Esophagus squamous epithelium (tissue), 5 donors: ENCODE measurements at regions not wholly inside any gene's neighbourhood (a gene's known extent, or its start where the extent isn't known, plus 50 kb on each side); places are given as distances from the start of the nearest gene placed in this dataset.

Source experiments
- DNase-seq: peaks from one replicate; lab custom pipeline; 2025; lab: John Stamatoyannopoulos, UW
- H3K27ac ChIP-seq, 4 donors: fragments of 200-600 bp; sonication (generic); one replicate each; pipeline ENCODE4 v1.5.1; 2016 to 2019; ENCODE audit warnings: mild to moderate bottlenecking in 1 of 4
- H3K27me3 ChIP-seq, 4 donors: fragments of 200-600 bp; sonication (generic); 1 replicate in 3 of 4; 2 replicates in 1 of 4; pipeline versions ENCODE4 v1.5.1 to v1.6.0; 2017 to 2021; ENCODE audit warnings: antibody characterized with exemption in 1 of 4
- H3K36me3 ChIP-seq, 3 donors: fragments of 200-600 bp; sonication (generic); one replicate each; pipeline ENCODE4 v1.5.1; 2016 to 2019
- H3K4me1 ChIP-seq, 3 donors: fragments of 200-600 bp; sonication (generic); one replicate each; pipeline ENCODE4 v1.5.1; 2017 to 2019
- H3K4me3 ChIP-seq, 4 donors: fragments of 200-600 bp; sonication (generic); 1 replicate in 3 of 4; 2 replicates in 1 of 4; pipeline ENCODE4 v1.5.1; 2016 to 2019; ENCODE audit warnings: mild to moderate bottlenecking in 2 of 4, moderate library complexity in 1 of 4
- H3K9me3 ChIP-seq, 3 donors: fragments of 200-600 bp; sonication (generic); one replicate each; pipeline ENCODE4 v1.5.1; 2016 to 2019
- POLR2A ChIP-seq, 4 donors: fragments of 450-650 bp; IDR thresholded peaks; one replicate each; pipeline ENCODE4 v1.6.1; 2017; ENCODE audit warnings: antibody characterized with exemption in 4 of 4, mild to moderate bottlenecking in 4 of 4, moderate library complexity in 3 of 4
- WGBS, 2 donors: methylation state at CpG; one replicate each; pipeline ENCODE4 v1.1.5; 2018; 5-methylcytosine and 5-hydroxymethylcytosine counted together
- intact Hi-C: fragments of 100-400 bp; cut with DNase I; formaldehyde crosslinking; loops from one replicate; pipeline ENCODE4 v1.15.0; 2022
- TF ChIP-seq, protein P1 (sequence below), 6 experiments: fragments of 450-650 bp in 4 of 6; fragments of 200-600 bp in 2 of 6; sonication (generic) in 2 of 6; IDR thresholded peaks; one replicate each; pipeline ENCODE4 v1.5.1; 2016 to 2019; ENCODE audit warnings: antibody characterized with exemption in 6 of 6, mild to moderate bottlenecking in 4 of 6, moderate library complexity in 4 of 6
- donor health status: DM: yes; HTN: yes; CAD: no.

DNA sequence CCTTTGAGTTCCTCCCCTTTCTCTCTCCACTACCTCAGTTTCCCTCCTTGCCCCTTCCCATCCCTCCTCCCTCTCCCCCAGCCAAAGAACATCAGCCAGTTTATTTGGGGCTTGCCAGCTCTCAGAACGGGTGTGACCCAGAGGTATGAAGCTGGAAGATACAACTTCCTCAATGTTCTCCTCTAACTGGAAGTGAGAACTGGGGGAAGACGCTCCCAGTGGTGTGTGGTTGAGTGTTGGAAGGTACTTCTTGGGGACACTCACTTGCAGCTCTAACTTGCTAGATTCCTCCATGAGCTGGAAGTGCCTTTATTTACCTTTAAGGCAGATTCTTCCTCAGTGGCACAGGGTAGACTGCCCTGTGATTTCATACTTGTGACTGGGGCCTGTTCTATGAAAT is 110.5 kb upstream of the HABP2 start:
- intact Hi-C loops: no loop called here
- WGBS, 2 donors: 52 to 56% methylated on average over 2 of the region's 2 CpGs
- peaks cover 0 to 8% (median 0%) of the 10 kb centered on the region in 4 donors for H3K27me3 ChIP-seq
- H3K4me1 ChIP-seq: no peaks in the 10 kb centered on the region
- DNase-seq: no peak
- no peak overlapping the region for H3K27ac ChIP-seq
- H3K36me3 ChIP-seq: no peaks in the 10 kb centered on the region
- no peak for TF ChIP-seq POLR2A (IDR thresholded peaks at IDR 0.05)
- TF ChIP-seq, protein P1, sequence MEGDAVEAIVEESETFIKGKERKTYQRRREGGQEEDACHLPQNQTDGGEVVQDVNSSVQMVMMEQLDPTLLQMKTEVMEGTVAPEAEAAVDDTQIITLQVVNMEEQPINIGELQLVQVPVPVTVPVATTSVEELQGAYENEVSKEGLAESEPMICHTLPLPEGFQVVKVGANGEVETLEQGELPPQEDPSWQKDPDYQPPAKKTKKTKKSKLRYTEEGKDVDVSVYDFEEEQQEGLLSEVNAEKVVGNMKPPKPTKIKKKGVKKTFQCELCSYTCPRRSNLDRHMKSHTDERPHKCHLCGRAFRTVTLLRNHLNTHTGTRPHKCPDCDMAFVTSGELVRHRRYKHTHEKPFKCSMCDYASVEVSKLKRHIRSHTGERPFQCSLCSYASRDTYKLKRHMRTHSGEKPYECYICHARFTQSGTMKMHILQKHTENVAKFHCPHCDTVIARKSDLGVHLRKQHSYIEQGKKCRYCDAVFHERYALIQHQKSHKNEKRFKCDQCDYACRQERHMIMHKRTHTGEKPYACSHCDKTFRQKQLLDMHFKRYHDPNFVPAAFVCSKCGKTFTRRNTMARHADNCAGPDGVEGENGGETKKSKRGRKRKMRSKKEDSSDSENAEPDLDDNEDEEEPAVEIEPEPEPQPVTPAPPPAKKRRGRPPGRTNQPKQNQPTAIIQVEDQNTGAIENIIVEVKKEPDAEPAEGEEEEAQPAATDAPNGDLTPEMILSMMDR (IDR thresholded peaks at IDR 0.05): no peak
- no peak overlapping the region for H3K4me3 ChIP-seq
- H3K9me3 ChIP-seq: no peaks in the 10 kb centered on the region

DNA sequence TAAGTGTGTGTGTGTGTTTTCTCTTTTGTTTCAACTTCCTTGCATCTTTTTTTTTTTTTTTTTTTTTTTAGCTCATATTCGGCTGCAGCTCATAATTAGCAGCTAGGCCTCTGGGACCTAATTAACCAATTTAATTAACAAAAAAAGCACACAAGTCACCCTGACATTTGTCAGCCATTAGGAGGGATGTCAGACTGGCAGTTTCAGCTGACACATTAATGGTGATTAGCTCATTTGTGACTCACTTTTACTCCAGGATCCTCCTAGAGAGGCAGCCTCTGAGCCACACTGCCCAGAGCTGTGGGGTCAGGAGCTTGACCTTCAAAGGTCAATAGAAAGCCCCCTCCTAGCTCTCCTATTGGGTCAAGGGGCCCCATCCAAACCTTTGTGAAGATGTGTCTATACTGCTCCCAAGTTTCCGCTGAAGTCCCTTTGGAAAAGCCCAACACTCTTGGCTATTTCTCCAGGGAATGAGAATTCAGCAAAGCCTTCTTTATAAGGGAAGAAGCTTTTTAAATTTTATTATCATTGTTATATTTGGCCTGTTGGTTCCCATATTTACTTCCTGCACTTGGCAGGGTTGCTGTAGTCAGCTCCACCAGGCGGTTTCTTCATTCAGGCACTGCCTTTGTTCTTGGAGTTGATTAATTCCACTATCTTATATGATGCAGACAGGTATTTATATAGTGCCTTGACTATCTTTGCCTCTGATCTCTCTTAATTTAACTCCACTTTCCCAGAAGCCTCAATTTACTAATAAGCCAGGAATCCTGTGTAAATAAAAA is 109.5 kb upstream of the HABP2 start:
- H3K36me3 ChIP-seq: no peaks in the 10 kb centered on the region
- no peak for DNase-seq
- H3K27ac ChIP-seq: no peak overlapping the region
- no peaks in the 10 kb centered on the region for H3K9me3 ChIP-seq
- WGBS, 2 donors: 67 to 78% methylated on average over 3 of the region's 3 CpGs
- intact Hi-C loops: no loop called here
- no peak overlapping the region for H3K4me3 ChIP-seq
- TF ChIP-seq, protein P1 (IDR thresholded peaks at IDR 0.05): no peak
- TF ChIP-seq POLR2A (IDR thresholded peaks at IDR 0.05): no peak
- no peaks in the 10 kb centered on the region for H3K4me1 ChIP-seq
- peaks cover 0 to 13% (median 0%) of the 10 kb centered on the region in 4 donors for H3K27me3 ChIP-seq

DNA sequence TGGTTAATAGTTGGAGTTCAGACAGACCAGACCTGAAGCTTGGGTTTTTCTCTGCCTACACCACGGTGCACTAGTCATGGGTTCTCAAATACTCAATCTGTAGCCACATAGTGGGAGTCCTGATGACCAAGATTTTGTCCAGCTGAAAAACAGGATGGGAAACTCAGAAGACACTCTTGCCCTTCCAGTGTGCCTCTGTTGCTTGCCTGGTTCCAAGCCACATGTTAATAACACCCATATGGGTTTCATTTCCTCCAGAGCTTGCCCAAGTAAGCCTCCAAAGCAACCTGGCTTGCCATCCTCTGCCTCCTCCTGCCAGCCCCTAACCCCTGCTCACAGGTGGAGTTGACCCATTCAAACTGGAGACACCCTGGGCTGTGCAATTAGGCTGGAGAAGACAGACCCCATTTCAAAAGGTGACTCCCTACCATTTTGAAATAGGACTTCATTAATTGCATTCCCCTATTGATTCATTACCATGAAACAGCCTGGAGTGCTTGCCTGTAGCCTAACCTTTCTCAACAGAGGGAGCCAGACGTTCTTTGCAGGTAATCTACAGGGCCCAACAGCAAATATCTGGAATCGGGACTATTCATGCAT is 108.0 kb upstream of the HABP2 start:
- no peaks in the 10 kb centered on the region for H3K4me1 ChIP-seq
- no peaks in the 10 kb centered on the region for H3K36me3 ChIP-seq
- intact Hi-C loops: no loop called here
- H3K27me3 ChIP-seq: peaks cover 0 to 21% (median 0%) of the 10 kb centered on the region in 4 donors
- no peaks in the 10 kb centered on the region for H3K9me3 ChIP-seq
- H3K4me3 ChIP-seq: no peak overlapping the region
- WGBS, 2 donors: 10 to 40% methylated on average over 2 to 3 of the region's 3 CpGs
- no peak overlapping the region for H3K27ac ChIP-seq
- no peak for DNase-seq
- TF ChIP-seq POLR2A (IDR thresholded peaks at IDR 0.05): no peak
- TF ChIP-seq, protein P1 (IDR thresholded peaks at IDR 0.05): no peak

DNA sequence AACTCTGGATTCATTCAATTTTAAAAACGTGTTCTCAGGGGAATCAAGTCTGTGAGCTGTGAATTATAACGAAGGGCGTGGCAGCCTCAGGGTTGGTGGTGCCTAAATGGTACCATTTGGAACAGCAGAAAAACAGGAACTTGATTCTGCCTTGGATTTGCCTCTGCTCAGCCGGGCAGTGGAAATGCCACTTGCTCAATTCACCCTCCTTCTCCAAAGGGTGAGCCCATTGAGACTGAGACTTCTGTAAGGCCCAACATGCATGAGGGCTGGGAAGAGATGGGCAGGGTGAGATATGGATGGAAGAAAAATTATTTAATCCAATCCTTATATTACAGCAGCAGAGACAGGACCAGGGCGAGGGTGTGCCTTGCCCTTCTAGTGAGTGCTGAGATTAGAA is 107.1 kb upstream of the HABP2 start:
- Histone ChIP-seq H3K4me1 (no peaks in the 10 kb centered on the region), H3K27ac (no peak overlapping the region), H3K9me3 (no peaks in the 10 kb centered on the region), H3K27me3 (peaks cover 0 to 24% (median 0%) of the 10 kb centered on the region in 4 donors), H3K36me3 (no peaks in the 10 kb centered on the region), H3K4me3 (no peak overlapping the region)
- intact Hi-C loops: no loop called here
- TF ChIP-seq, protein P1 (IDR thresholded peaks at IDR 0.05): no peak
- no peak for TF ChIP-seq POLR2A (IDR thresholded peaks at IDR 0.05)
- 70 to 89% methylated on average over 4 to 5 of the region's 5 CpGs for WGBS, 2 donors
- DNase-seq: no peak

DNA sequence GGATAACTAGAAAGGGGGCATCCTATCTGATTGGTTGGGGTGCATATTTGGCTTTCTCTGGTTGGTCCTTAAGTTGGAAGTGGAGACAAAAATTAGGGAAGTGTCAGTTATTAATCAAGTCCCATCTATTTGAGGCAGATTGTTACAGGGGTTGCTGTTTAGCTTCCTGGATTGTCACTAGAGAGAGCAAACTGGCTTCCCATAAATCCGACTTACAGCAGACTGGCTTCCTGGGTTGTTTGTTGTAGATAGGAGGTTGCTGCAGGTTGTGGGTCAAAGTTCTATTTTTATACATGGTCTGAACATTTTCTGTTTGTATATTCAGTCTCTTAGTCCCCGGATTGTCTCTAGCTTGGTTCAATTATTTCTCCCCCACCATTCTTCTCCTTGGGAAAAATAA is 106.1 kb upstream of the HABP2 start:
- no peaks in the 10 kb centered on the region for H3K9me3 ChIP-seq
- H3K27me3 ChIP-seq: peaks cover 0 to 31% (median 0%) of the 10 kb centered on the region in 4 donors
- no peaks in the 10 kb centered on the region for H3K4me1 ChIP-seq
- WGBS, 2 donors: 60 to 65% methylated on average over 2 of the region's 2 CpGs
- no peak overlapping the region for H3K27ac ChIP-seq
- DNase-seq: no peak
- intact Hi-C loops: no loop called here
- TF ChIP-seq, protein P1 (IDR thresholded peaks at IDR 0.05): no peak
- no peak for TF ChIP-seq POLR2A (IDR thresholded peaks at IDR 0.05)
- H3K36me3 ChIP-seq: no peaks in the 10 kb centered on the region
- no peak overlapping the region for H3K4me3 ChIP-seq
